Ishikawa (cell line): ENCODE measurements at regions not wholly inside any gene's neighbourhood (a gene's known extent, or its start where the extent isn't known, plus 50 kb on each side); places are given as distances from the start of the nearest gene placed in this dataset.

Experiments used
- CEBPB ChIP-seq: IDR thresholded peaks from 2 replicates; pipeline ENCODE4 v1.6.1; 2012
- CREB1 ChIP-seq: IDR thresholded peaks from 2 replicates; pipeline ENCODE4 v1.6.1; 2012; ENCODE audit warnings: low read depth
- EGR1 ChIP-seq: IDR thresholded peaks from 2 replicates; pipeline ENCODE4 v1.6.1; 2012
- EP300 ChIP-seq: IDR thresholded peaks from 2 replicates; pipeline ENCODE4 v1.6.1; 2012; ENCODE audit warnings: borderline replicate concordance
- FOXM1 ChIP-seq: IDR thresholded peaks from 2 replicates; pipeline ENCODE4 v1.6.1; 2012; ENCODE audit warnings: low read depth, borderline replicate concordance
- NFIC ChIP-seq: IDR thresholded peaks from 2 replicates; pipeline ENCODE4 v1.6.1; 2012
- RAD21 ChIP-seq: IDR thresholded peaks from 2 replicates; pipeline ENCODE4 v1.6.1; 2012; ENCODE audit warnings: low read depth
- TAF1 ChIP-seq: IDR thresholded peaks from 2 replicates; pipeline ENCODE4 v1.6.1; 2012; ENCODE audit warnings: low read depth, mild to moderate bottlenecking
- TCF12 ChIP-seq: IDR thresholded peaks from 2 replicates; pipeline ENCODE4 v1.6.1; 2012; ENCODE audit warnings: low read depth
- TEAD4 ChIP-seq: IDR thresholded peaks from 2 replicates; pipeline ENCODE4 v1.6.1; 2012
- YY1 ChIP-seq: IDR thresholded peaks from 2 replicates; pipeline ENCODE4 v1.6.1; 2012; ENCODE audit warnings: low read depth
- ZBTB7A ChIP-seq: IDR thresholded peaks from 2 replicates; pipeline ENCODE4 v1.6.1; 2012; ENCODE audit warnings: low read depth
- TF ChIP-seq, protein P1 (sequence below): IDR thresholded peaks from 2 replicates; pipeline ENCODE4 v1.6.1; 2012; ENCODE audit warnings: low read depth, mild to moderate bottlenecking
- TF ChIP-seq, protein P2 (sequence below): IDR thresholded peaks from 2 replicates; pipeline ENCODE4 v1.6.1; 2012
- TF ChIP-seq, protein P3 (sequence below): IDR thresholded peaks from 2 replicates; pipeline ENCODE4 v1.6.1; 2012

DNA sequence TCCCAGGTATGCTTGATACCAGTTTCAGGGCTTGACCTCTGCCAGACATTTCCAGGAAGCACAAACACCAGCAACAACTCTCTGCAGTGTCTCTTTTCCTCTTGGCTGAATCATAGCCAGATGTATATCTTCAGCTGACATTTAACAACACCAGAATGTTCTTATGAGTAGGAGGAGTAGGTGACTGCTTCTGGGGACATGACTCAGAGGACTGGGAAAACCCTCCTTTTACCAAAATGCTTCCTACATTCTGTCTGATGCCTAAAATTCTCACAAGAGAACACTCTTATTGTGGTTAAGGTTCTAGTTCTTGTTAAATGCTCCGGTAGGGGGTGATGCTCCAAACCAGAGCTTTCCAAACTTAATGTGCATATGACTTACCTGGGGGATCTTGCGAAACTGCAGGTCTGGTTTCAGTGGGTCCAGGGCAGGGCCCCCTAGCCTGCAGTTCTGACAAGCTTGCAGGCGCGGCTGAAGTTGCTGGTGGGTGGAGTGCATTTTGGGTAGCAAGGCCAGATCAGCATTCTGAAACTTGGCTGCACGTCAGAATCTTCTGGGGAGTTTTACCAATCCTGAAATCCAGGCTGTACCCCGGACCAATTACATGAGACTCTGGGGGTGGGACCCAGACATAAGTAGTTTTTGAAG lies 329.3 kb upstream of the RPS6KA3 start:
- TF ChIP-seq, protein P1, sequence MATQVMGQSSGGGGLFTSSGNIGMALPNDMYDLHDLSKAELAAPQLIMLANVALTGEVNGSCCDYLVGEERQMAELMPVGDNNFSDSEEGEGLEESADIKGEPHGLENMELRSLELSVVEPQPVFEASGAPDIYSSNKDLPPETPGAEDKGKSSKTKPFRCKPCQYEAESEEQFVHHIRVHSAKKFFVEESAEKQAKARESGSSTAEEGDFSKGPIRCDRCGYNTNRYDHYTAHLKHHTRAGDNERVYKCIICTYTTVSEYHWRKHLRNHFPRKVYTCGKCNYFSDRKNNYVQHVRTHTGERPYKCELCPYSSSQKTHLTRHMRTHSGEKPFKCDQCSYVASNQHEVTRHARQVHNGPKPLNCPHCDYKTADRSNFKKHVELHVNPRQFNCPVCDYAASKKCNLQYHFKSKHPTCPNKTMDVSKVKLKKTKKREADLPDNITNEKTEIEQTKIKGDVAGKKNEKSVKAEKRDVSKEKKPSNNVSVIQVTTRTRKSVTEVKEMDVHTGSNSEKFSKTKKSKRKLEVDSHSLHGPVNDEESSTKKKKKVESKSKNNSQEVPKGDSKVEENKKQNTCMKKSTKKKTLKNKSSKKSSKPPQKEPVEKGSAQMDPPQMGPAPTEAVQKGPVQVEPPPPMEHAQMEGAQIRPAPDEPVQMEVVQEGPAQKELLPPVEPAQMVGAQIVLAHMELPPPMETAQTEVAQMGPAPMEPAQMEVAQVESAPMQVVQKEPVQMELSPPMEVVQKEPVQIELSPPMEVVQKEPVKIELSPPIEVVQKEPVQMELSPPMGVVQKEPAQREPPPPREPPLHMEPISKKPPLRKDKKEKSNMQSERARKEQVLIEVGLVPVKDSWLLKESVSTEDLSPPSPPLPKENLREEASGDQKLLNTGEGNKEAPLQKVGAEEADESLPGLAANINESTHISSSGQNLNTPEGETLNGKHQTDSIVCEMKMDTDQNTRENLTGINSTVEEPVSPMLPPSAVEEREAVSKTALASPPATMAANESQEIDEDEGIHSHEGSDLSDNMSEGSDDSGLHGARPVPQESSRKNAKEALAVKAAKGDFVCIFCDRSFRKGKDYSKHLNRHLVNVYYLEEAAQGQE, result no peak
- TF ChIP-seq NFIC (no peak), EP300 (no peak), YY1 (no peak), TCF12 (no peak), EGR1 (no peak), RAD21 (no peak), TEAD4 (no peak), CEBPB (no peak), ZBTB7A (no peak), TAF1 (no peak), FOXM1 (no peak), CREB1 (no peak)
- TF ChIP-seq, protein P2, sequence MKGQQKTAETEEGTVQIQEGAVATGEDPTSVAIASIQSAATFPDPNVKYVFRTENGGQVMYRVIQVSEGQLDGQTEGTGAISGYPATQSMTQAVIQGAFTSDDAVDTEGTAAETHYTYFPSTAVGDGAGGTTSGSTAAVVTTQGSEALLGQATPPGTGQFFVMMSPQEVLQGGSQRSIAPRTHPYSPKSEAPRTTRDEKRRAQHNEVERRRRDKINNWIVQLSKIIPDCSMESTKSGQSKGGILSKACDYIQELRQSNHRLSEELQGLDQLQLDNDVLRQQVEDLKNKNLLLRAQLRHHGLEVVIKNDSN, result no peak
- TF ChIP-seq, protein P3, sequence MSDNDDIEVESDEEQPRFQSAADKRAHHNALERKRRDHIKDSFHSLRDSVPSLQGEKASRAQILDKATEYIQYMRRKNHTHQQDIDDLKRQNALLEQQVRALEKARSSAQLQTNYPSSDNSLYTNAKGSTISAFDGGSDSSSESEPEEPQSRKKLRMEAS, result no peak

DNA sequence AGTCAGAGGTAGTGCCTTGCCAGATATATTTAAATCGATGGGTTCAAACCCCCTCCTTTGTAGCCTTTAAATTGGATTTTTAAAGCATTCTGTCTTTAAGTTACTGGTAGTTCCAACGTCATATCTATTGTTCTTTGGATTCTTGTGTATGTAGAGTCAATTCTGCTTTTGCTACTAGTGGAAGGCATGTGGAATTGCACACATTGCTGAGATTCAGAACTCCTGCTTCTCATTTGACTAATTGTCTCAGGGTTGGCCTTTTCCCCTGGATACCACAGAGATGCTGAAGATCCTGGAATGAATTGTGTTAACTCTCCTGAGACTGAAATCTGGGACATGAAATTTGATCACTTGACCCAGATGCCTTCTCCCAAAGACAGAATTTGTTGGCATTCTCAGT lies 328.3 kb upstream of the RPS6KA3 start:
- TF ChIP-seq EGR1 (no peak), TEAD4 (peak; percentile 66)

DNA sequence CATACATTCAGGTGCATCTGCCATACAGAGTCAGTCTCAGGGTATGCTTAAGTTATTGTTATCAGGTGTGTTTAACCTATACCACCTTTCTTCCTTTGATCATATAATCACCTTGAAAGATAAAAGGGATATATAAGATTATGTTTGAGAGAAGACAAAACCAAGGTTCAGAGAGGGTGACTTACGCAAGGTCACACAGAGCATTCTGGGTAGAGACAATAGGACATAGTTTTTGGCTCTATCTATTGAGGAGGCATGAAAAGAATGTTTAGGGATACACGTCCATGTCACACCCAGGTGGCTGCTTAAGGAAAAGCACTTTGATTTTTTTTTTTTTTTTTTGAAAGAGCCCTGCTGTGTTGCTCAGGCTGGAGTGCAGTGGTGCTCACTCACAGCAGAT lies 327.1 kb upstream of the RPS6KA3 start:
- TF ChIP-seq, protein P3, result no peak
- TF ChIP-seq, protein P1, result no peak
- TF ChIP-seq EP300 (no peak), RAD21 (no peak), FOXM1 (no peak), NFIC (no peak), CEBPB (no peak), TEAD4 (no peak), TAF1 (no peak), TCF12 (no peak), EGR1 (no peak), CREB1 (no peak), YY1 (no peak), ZBTB7A (no peak)
- TF ChIP-seq, protein P2, result no peak

DNA sequence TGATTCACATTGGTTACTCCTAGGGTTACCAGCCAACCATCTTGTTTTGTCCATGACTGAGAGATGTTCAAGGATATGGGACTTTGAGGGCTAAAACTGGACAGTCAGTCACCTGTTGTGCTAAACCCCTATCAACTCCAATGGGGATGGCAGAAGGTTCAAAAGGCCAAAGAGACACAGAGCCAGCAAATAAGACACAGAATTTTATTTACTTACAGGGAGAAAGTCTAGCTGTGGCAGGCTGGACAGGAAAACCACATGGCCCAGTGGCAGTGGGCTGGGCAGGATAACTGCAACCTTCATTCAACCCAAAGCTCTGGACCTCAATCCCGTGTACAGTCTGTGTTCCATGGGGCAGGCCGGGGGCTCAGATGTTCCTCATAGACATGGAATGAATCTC lies 326.7 kb upstream of the RPS6KA3 start:
- TF ChIP-seq, protein P1, result no peak
- TF ChIP-seq TCF12 (no peak), FOXM1 (no peak)

DNA sequence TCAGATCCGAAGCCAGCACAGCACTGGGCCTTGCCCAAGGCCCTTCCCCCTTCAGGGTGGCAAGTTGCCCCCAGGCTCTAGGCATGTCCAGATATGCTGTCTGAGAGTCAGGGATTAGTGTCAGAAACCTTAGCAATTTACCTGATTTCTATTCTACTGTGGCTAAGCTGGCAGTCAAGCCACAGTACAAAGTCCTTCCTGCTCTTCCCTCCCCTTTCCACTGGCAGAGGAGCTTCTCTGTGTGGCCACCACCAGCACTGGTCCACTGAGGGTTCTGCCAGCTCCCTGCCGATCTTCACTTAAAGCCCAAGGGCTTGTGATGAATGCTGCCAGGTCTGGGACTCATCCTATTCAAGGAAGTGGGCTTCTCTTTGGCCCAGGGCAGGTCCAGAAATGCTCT lies 324.5 kb upstream of the RPS6KA3 start:
- TF ChIP-seq YY1 (no peak), CREB1 (no peak), EP300 (no peak), NFIC (no peak), FOXM1 (no peak), EGR1 (no peak)
- TF ChIP-seq, protein P1, result no peak
- TF ChIP-seq, protein P3, result no peak
- TF ChIP-seq, protein P2, result no peak
